HCT116 (cell line): ENCODE measurements at regions not wholly inside any gene's neighbourhood (a gene's known extent, or its start where the extent isn't known, plus 50 kb on each side); places are given as distances from the start of the nearest gene placed in this dataset.

Source experiments
- ATAC-seq: fragments of 200-7000 bp; cut with Tn5 transposase; 2 replicates; pipeline ENCODE4 v1.9.1; 2020; ENCODE audit warnings: mild to moderate bottlenecking, moderate library complexity
- BruUV-seq: library from RNA; stranded (reverse); fragments of 400-500 nt; replicated peaks from 2 replicates; lab custom pipeline; 2021; lab: Mats Ljungman, UMichigan
- CTCF ChIA-PET: fragments of 300-600 bp; sonication (Branson Sonifier 250); formaldehyde crosslinking; loops from one replicate; lab custom pipeline; 2021; ENCODE audit warnings: antibody characterized with exemption; lab: Charles Lee
- POLR2A ChIA-PET: fragments of 300-600, 350-600 bp; sonication (Branson Sonifier 250); formaldehyde crosslinking; loops from one replicate; lab custom pipeline; 2021; ENCODE audit warnings: antibody characterized with exemption; lab: Charles Lee
- RAD21 ChIA-PET, 2 experiments: fragments of 300-600 bp; sonication (Branson Sonifier 250); formaldehyde crosslinking; loops; one replicate each; lab custom pipeline; 2023; ENCODE audit warnings: low total read pairs in 2 of 2; ENCODE audit not compliant: uncharacterized antibody in 2 of 2, unreplicated experiment in 2 of 2, low non-redundant PET in 1 of 2; lab: Charles Lee
- DNase-seq: peaks from one replicate; pipeline ENCODE4 v3.0.0-alpha.2; 2010; ENCODE audit warnings: low read depth, low spot score
- H2AFZ ChIP-seq: fragments of 200-600 bp; shearing (Covaris generic), sonication (generic); 2 replicates; pipeline ENCODE4 v1.6.1; 2017; ENCODE audit warnings: low read depth, mixed run types, mixed read lengths, antibody characterized with exemption, low read length; ENCODE audit not compliant: poor library complexity, severe bottlenecking
- H3K27ac ChIP-seq: 2 replicates; pipeline ENCODE4 v1.5.1; 2012; ENCODE audit warnings: low read depth, low read length
- H3K27me3 ChIP-seq: fragments of 200-600 bp; sonication (generic); 2 replicates; pipeline ENCODE4 v1.6.1; 2016; ENCODE audit warnings: mixed run types, low read length, mixed read lengths; ENCODE audit not compliant: insufficient read depth
- H3K36me3 ChIP-seq, 2 experiments: fragments of 200-500 bp in 1 of 2; fragments of 200-600 bp in 1 of 2; sonication (Bioruptor generic) in 1 of 2; sonication (generic) in 1 of 2; 2 replicates each; pipeline versions ENCODE4 v1.5.1 to v1.6.1; 2014 to 2016; ENCODE audit warnings: low read length in 2 of 2, inconsistent platforms in 1 of 2, mixed read lengths in 1 of 2, mixed run types in 1 of 2; ENCODE audit not compliant: insufficient read depth in 2 of 2, control insufficient read depth in 1 of 2
- H3K4me1 ChIP-seq, 2 experiments: fragments of 200-600 bp in 1 of 2; sonication (generic) in 1 of 2; 2 replicates each; pipeline versions ENCODE4 v1.5.1 to v1.6.1; 2012 to 2017; ENCODE audit warnings: low read length in 2 of 2, inconsistent platforms in 1 of 2, mild to moderate bottlenecking in 1 of 2, mixed read lengths in 1 of 2, mixed run types in 1 of 2, moderate library complexity in 1 of 2; ENCODE audit not compliant: insufficient read depth in 2 of 2, control insufficient read depth in 1 of 2
- H3K4me2 ChIP-seq: fragments of 200-600 bp; sonication (generic); 2 replicates; pipeline ENCODE4 v1.6.1; 2017; ENCODE audit warnings: mixed run types, low read length, mixed read lengths
- H3K4me3 ChIP-seq, 2 experiments: fragments of 200-600 bp in 1 of 2; sonication (generic) in 1 of 2; replicated peaks in 1 of 2; 2 replicates each; pipeline ENCODE4 v1.5.1; 2011 to 2016; ENCODE audit warnings: low read length in 2 of 2, control low read depth in 1 of 2, low read depth in 1 of 2, mild to moderate bottlenecking in 1 of 2, mixed read lengths in 1 of 2, mixed run types in 1 of 2
- H3K79me2 ChIP-seq: fragments of 200-600 bp; sonication (generic); 2 replicates; pipeline ENCODE4 v1.6.1; 2017; ENCODE audit warnings: mild to moderate bottlenecking, mixed run types, low read length, moderate library complexity, mixed read lengths; ENCODE audit not compliant: insufficient read depth
- H3K9ac ChIP-seq: fragments of 200-600 bp; sonication (generic); 2 replicates; pipeline ENCODE4 v1.6.1; 2016; ENCODE audit warnings: low read length, mixed read lengths
- H3K9me2 ChIP-seq: fragments of 200-600 bp; sonication (generic), shearing (Covaris generic); 2 replicates; pipeline ENCODE4 v1.6.1; 2017; ENCODE audit warnings: mixed run types, mild to moderate bottlenecking, moderate library complexity; ENCODE audit not compliant: insufficient read depth
- H3K9me3 ChIP-seq, 2 experiments: fragments of 200-500 bp in 1 of 2; fragments of 200-600 bp in 1 of 2; sonication (Bioruptor generic) in 1 of 2; sonication (generic) in 1 of 2; 2 replicates each; pipeline ENCODE4 v1.6.1; 2014 to 2017; ENCODE audit warnings: low read length in 2 of 2, mixed read lengths in 2 of 2, inconsistent platforms in 1 of 2, low read depth in 1 of 2, mild to moderate bottlenecking in 1 of 2, mixed run types in 1 of 2, moderate library complexity in 1 of 2; ENCODE audit not compliant: control insufficient read depth in 1 of 2, insufficient read depth in 1 of 2
- H4K20me1 ChIP-seq: fragments of 200-600 bp; sonication (generic), shearing (Covaris generic); 2 replicates; pipeline ENCODE4 v1.6.1; 2017; ENCODE audit warnings: mixed run types, mild to moderate bottlenecking, moderate library complexity; ENCODE audit not compliant: insufficient read depth
- EGR1 ChIP-seq: IDR thresholded peaks from 2 replicates; pipeline ENCODE4 v1.6.1; 2012; ENCODE audit warnings: low read depth
- ELF1 ChIP-seq: IDR thresholded peaks from 2 replicates; pipeline ENCODE4 v1.6.1; 2012; ENCODE audit warnings: low read depth, borderline replicate concordance
- RAD21 ChIP-seq: IDR thresholded peaks from 2 replicates; pipeline ENCODE4 v1.6.1; 2012; ENCODE audit warnings: low read depth, mild to moderate bottlenecking
- TCF7L2 ChIP-seq: IDR thresholded peaks from 2 replicates; pipeline ENCODE4 v1.7.0; 2011; ENCODE audit warnings: borderline replicate concordance, inconsistent platforms; ENCODE audit not compliant: insufficient read depth, insufficient read length; ENCODE audit errors: extremely low read depth
- YY1 ChIP-seq: IDR thresholded peaks from 2 replicates; pipeline ENCODE4 v1.6.1; 2011; ENCODE audit warnings: low read length, low read depth, moderate library complexity, mild to moderate bottlenecking; ENCODE audit not compliant: insufficient replicate concordance; ENCODE audit errors: extremely low read depth
- intact Hi-C: fragments of 100-400 bp; cut with micrococcal nuclease; formaldehyde crosslinking; loops from 2 replicates; pipeline ENCODE4 v1.10.0; 2022
- TF ChIP-seq, protein P1 (sequence below): IDR thresholded peaks from 2 replicates; pipeline ENCODE4 v1.6.1; 2011; ENCODE audit warnings: mild to moderate bottlenecking, low read length, moderate library complexity; ENCODE audit not compliant: insufficient replicate concordance; ENCODE audit errors: extremely low read depth

DNA sequence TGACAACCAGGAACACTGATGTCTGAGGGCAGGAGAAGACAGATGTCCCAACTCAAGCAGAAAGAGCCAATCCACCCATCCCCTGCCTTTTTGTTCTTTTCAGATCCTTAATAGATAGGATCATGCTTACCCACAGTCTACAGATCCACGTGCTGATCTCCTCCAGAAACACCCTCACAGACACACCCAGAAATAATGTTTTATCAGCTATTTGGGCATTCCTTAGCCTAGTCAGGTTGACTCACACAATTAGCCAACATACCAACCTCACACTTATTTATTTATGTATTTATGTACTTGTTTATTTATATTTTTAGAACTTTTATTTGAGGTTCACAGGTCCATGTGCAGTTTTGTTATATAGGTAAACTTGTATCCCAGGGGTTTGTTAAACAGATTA, 151.5 kb upstream of the IL12B start (continued):
- TF ChIP-seq, protein P1, sequence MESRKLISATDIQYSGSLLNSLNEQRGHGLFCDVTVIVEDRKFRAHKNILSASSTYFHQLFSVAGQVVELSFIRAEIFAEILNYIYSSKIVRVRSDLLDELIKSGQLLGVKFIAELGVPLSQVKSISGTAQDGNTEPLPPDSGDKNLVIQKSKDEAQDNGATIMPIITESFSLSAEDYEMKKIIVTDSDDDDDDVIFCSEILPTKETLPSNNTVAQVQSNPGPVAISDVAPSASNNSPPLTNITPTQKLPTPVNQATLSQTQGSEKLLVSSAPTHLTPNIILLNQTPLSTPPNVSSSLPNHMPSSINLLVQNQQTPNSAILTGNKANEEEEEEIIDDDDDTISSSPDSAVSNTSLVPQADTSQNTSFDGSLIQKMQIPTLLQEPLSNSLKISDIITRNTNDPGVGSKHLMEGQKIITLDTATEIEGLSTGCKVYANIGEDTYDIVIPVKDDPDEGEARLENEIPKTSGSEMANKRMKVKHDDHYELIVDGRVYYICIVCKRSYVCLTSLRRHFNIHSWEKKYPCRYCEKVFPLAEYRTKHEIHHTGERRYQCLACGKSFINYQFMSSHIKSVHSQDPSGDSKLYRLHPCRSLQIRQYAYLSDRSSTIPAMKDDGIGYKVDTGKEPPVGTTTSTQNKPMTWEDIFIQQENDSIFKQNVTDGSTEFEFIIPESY: no peak
- TF ChIP-seq YY1 (no peak), RAD21 (no peak)

DNA sequence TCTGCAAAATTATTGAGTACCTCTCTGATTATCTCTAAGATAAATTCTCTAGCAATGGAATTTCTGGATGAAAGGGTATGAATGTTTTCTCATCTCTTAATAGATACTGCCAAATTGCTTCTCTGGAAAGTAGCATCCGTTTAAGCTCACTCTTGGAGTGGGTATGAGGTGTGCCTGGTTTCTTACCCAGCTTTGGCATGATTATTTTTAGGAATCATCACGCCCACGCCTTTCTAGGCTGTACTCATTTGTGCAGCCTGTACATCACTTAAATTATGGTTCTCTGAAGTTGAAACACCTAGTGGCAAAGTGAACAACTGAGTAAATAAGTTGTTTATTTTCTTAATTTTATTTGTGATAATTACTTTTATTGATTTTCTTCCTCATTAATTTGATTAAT, 156.5 kb upstream of the IL12B start:
- Histone ChIP-seq H3K27ac (no peak overlapping the region), H3K9ac (no peak overlapping the region), H4K20me1 (no peaks in the 10 kb centered on the region), H3K4me3 (no peak overlapping the region), H3K9me2 (no peaks in the 10 kb centered on the region), H3K4me1 (no peaks in the 10 kb centered on the region), H3K4me2 (no peak overlapping the region), H3K36me3 (no peaks in the 10 kb centered on the region), H3K27me3 (no peaks in the 10 kb centered on the region), H3K9me3 (no peaks in the 10 kb centered on the region), H3K79me2 (no peaks in the 10 kb centered on the region), H2AFZ (no peak overlapping the region)
- RAD21 ChIA-PET: no interaction called here
- intact Hi-C loops: no loop called here
- DNase-seq: no peak
- POLR2A ChIA-PET: no interaction called here
- CTCF ChIA-PET: no interaction called here
- TF ChIP-seq TCF7L2: no peak
- TF ChIP-seq ELF1: no peak
- TF ChIP-seq EGR1: no peak
- BruUV-seq: no TSS peak
- ATAC-seq: no peak
